NB4 (cell line): ENCODE measurements at regions not wholly inside any gene's neighbourhood (a gene's known extent, or its start where the extent isn't known, plus 50 kb on each side); places are given as distances from the start of the nearest gene placed in this dataset.

Experiments
- DNase-seq: peaks from one replicate; pipeline ENCODE4 v3.0.0; 2010; ENCODE audit warnings: low read depth
- H3K4me3 ChIP-seq: one replicate; pipeline ENCODE4 v1.5.1; 2011; ENCODE audit warnings: mild to moderate bottlenecking, low read depth, low read length, moderate library complexity
- MYC ChIP-seq: IDR thresholded peaks from 2 replicates; pipeline ENCODE4 v1.6.1; 2011; ENCODE audit warnings: low read depth, low read length
- POLR2A ChIP-seq: IDR thresholded peaks from 2 replicates; pipeline ENCODE4 v1.6.1; 2011; ENCODE audit warnings: mild to moderate bottlenecking; ENCODE audit not compliant: insufficient read length; ENCODE audit errors: extremely low read depth
- TF ChIP-seq, protein P1 (sequence below): IDR thresholded peaks from 2 replicates; pipeline ENCODE4 v1.6.1; 2011; ENCODE audit warnings: low read depth, low read length
- TF ChIP-seq, protein P2 (sequence below): IDR thresholded peaks from one replicate; pipeline ENCODE4 v1.5.1; 2012; ENCODE audit warnings: low read depth, low read length

DNA sequence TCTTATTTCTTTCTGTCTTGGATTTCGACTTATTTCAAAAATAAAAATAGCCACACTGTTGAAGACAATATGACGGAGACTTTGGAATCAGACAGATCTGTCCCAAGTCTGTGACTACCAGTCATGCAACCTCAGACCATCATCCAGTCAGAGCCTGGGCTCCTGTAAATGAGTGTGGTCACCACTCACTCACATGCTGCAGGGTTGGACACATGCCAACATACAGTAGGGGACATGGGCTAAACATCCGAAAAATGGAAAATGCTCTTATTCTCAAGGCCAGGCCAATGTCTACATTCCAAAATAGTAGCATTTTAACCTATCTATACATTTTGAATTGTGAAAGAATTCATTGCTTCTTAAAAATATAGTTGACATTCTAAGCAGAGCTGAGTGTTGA, 75.5 kb upstream of the EDNRB start:
- H3K4me3 ChIP-seq = no peak overlapping the region
- DNase-seq = no peak
- TF ChIP-seq, protein P1, sequence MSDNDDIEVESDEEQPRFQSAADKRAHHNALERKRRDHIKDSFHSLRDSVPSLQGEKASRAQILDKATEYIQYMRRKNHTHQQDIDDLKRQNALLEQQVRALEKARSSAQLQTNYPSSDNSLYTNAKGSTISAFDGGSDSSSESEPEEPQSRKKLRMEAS = no peak
- TF ChIP-seq, protein P2, sequence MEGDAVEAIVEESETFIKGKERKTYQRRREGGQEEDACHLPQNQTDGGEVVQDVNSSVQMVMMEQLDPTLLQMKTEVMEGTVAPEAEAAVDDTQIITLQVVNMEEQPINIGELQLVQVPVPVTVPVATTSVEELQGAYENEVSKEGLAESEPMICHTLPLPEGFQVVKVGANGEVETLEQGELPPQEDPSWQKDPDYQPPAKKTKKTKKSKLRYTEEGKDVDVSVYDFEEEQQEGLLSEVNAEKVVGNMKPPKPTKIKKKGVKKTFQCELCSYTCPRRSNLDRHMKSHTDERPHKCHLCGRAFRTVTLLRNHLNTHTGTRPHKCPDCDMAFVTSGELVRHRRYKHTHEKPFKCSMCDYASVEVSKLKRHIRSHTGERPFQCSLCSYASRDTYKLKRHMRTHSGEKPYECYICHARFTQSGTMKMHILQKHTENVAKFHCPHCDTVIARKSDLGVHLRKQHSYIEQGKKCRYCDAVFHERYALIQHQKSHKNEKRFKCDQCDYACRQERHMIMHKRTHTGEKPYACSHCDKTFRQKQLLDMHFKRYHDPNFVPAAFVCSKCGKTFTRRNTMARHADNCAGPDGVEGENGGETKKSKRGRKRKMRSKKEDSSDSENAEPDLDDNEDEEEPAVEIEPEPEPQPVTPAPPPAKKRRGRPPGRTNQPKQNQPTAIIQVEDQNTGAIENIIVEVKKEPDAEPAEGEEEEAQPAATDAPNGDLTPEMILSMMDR = no peak
- no peak for TF ChIP-seq POLR2A
- no peak for TF ChIP-seq MYC

DNA sequence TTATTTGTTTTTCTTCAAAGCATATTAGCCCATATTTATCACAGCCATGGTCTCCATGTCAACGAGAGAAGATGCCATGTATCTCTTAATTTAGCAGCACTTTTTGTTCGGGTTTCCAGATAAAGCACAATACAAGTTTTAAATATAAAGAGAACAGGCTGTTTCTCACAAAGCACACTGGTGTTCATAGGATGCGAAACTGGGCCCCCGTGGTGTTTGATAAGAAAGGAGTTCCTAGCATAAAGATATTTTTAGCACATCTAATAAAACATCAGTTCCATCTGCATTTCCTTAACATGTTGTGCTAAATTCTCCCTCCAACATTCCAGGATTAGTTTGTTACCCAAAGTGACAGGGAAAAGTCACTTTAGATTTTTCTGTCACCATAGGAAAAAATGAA, 72.4 kb upstream of the EDNRB start:
- no peak for DNase-seq
- TF ChIP-seq MYC (no peak), POLR2A (no peak)
- TF ChIP-seq, protein P2 = no peak
- TF ChIP-seq, protein P1 = no peak
- H3K4me3 ChIP-seq = no peak overlapping the region

DNA sequence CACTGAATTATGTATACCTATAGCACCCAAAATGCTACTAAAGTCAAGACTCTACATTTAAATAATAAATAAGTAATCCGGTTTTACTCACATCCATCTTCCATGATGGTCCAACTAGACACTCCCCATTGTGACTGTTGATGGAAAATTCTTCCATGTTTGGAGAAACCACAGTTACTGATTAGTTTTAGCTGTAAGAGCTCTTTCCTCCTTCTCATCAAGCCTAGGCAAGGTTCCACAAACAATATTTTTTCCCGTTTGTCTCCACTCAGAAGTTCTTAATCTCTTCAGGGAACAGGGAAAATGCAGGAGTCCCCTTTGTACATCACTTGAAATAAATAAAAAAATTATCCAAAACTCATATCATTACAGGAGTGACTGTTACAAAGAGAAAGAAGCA, 70.7 kb upstream of the EDNRB start:
- TF ChIP-seq POLR2A = no peak
- TF ChIP-seq, protein P1 = no peak
- H3K4me3 ChIP-seq = no peak overlapping the region

DNA sequence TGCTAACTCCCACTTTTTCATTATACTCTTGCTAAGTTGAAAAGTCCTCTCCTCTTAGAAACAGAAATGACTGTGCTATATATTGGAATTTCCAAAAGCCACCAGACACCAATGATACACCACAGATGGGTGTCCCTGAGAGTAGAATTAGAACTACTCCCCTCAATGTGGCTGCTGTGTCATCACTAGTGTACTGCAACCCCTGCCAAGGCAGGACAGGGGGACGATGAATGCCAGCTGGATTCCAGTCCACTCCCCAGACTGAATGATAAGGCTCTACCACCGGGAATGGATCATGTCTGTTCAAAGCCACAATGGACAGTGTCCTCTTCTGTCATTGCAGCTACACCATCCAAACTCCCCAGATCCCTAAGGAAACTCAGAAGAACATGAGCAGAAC, 69.7 kb upstream of the EDNRB start:
- TF ChIP-seq, protein P1 = no peak
- no peak for TF ChIP-seq MYC
- no peak for TF ChIP-seq POLR2A
- TF ChIP-seq, protein P2 = no peak

More for the DNA sequence above, 70.7 kb upstream of the EDNRB start:
- no peak for DNase-seq

DNA sequence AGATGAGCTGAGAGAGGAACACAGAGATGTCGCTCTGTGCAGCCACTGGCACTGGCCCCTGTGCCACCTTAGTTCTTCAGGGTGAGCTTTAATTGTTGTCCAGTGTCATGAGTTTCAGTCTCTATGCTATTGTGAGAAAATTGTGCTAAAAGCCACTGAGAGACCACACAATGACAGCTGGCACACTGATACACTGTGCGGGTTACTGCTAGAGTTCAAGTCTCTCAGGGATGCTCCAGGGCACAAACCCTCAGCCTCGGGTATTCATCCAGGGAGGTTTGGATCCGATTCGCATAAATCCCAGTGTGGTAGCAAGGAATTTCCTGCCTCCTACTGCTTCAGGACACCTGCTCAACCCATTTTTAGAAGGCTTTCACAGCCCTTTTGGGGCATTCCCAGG, 68.1 kb upstream of the EDNRB start:
- TF ChIP-seq POLR2A = no peak
- TF ChIP-seq, protein P1 = no peak
- no peak for TF ChIP-seq MYC
- TF ChIP-seq, protein P2 = no peak
- no peak for DNase-seq
- H3K4me3 ChIP-seq = no peak overlapping the region

More for the DNA sequence above, 69.7 kb upstream of the EDNRB start:
- DNase-seq = no peak
- no peak overlapping the region for H3K4me3 ChIP-seq

DNA sequence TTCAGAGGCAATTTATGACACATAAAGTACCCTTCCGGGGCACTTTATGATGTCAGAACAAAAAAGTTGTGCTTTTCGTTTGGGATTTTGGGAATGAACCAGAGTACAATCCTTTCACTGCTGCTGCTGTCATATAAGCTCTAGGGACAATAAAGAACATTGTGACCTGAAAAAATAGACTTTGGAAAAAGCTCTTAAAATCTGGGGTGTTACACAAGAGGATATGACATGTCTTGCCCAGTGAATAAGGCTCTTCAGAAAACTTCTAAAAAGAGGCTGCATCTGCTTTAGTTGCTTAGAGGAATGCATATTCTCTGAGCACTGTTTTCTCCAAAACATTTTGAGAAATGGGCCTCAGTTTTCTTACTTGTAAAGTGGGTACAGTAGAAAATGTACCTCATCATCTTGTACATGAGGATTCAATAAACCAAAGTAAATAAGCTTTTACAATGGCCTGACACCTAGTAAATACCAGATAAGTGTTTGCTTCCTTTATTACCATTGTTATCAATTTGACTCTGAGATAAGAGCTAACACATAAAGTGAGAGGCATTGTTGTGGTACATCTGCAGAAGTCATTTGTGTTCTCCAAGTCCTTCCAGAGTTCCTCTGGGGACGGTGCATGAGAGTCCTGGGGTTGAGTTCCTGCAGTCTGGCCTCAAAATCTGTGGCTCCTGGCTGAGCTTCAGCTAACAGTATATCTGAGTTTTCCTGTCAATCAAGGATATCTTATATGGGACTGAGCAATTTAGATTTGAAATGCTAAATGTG, 67.4 kb upstream of the EDNRB start:
- TF ChIP-seq, protein P1 = no peak
- TF ChIP-seq POLR2A = no peak
- TF ChIP-seq, protein P2 = no peak
- TF ChIP-seq MYC = no peak
- H3K4me3 ChIP-seq = no peak overlapping the region
- DNase-seq = no peak
